ENCODE measurements at regions not wholly inside any gene's neighbourhood (a gene's known extent, or its start where the extent isn't known, plus 50 kb on each side); places are given as distances from the start of the nearest gene placed in this dataset.
"Not testable (repeated sequence)": the region's sequence is repeated elsewhere in the genome, so short reads cannot be mapped to it uniquely, and the experiment has no call there.

DNA sequence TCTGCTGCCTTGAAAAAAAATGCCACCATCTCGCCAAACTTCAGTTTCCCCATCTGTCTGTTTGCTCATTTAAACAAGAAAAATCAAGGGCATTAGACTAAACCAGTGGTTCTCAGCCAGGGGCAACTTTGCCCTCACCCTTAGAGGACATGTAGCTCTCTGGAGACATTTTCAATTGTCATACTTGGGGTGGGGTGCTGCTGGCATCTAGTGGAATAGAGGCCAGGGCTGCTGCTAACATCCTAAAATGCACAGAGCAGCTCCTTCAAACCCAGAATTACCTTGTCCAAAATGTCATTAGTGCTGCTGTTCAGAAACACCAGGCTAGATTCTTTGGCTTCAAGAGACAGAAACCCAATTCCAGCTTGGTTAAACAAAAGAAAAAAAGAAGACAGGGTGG lies 71.1 kb upstream of the FOXE1 start:
- DNase-seq (no peak), ATAC-seq (no peak)
- Mint-ChIP-seq H3K4me3 (no peak overlapping the region), H3K4me1 (no peaks in the 10 kb centered on the region), H3K36me3 (ENCODE audit: low read depth) (no peaks in the 10 kb centered on the region), H3K27me3 (peaks cover 31% of the 10 kb centered on the region), H3K27ac (no peak overlapping the region)
- H3K9me3 ChIP-seq (ENCODE audit: control insufficient read depth, low read length, poor library complexity, severe bottlenecking): no peaks in the 10 kb centered on the region

DNA sequence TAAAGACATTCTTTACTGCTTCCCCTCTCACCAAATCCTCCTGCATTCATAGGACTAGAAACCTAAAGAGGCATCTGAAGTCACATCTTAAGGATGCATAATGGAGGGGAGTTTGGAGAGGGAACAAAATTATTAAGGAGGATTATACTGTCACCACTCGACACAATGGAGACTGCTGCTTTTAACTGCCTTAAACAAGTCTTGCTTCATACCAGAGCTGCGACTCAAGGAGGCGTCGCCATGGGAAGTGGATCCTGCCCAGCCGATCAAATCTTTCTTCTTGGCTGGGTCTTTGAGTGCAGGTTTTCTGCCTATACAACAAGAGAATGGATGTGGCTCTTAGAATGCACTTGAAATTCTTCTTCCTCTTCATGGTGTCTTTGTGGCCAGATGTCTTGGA lies 66.7 kb upstream of the FOXE1 start:
- Mint-ChIP-seq H3K4me1 (no peaks in the 10 kb centered on the region), H3K27ac (no peak overlapping the region), H3K27me3 (peaks cover 41% of the 10 kb centered on the region), H3K4me3 (no peak overlapping the region), H3K36me3 (ENCODE audit: low read depth) (peaks cover 5% of the 10 kb centered on the region)
- DNase-seq (no peak), ATAC-seq (no peak)
- H3K9me3 ChIP-seq (ENCODE audit: control insufficient read depth, low read length, poor library complexity, severe bottlenecking): no peaks in the 10 kb centered on the region

GRCh38 chr9:97787551-97787950 lies 65.5 kb upstream of the FOXE1 start:
- ATAC-seq (no peak), DNase-seq (no peak)
- no peak overlapping the region for H3K27ac Mint-ChIP-seq
- peaks cover 5% of the 10 kb centered on the region for H3K36me3 Mint-ChIP-seq (ENCODE audit: low read depth)
- peaks cover 29% of the 10 kb centered on the region for H3K27me3 Mint-ChIP-seq
- no peaks in the 10 kb centered on the region for H3K4me1 Mint-ChIP-seq
- no peak overlapping the region for H3K4me3 Mint-ChIP-seq
- no peaks in the 10 kb centered on the region for H3K9me3 ChIP-seq (ENCODE audit: control insufficient read depth, low read length, poor library complexity, severe bottlenecking)

GRCh38 chr9:97788763-97789663 lies 64.0 kb upstream of the FOXE1 start:
- Mint-ChIP-seq H3K27ac (no peak overlapping the region), H3K4me1 (no peaks in the 10 kb centered on the region), H3K27me3 (peaks cover 21% of the 10 kb centered on the region), H3K36me3 (ENCODE audit: low read depth) (peaks cover 5% of the 10 kb centered on the region), H3K4me3 (no peak overlapping the region)
- DNase-seq (no peak), ATAC-seq (no peak)
- H3K9me3 ChIP-seq (ENCODE audit: control insufficient read depth, low read length, poor library complexity, severe bottlenecking): no peaks in the 10 kb centered on the region

DNA sequence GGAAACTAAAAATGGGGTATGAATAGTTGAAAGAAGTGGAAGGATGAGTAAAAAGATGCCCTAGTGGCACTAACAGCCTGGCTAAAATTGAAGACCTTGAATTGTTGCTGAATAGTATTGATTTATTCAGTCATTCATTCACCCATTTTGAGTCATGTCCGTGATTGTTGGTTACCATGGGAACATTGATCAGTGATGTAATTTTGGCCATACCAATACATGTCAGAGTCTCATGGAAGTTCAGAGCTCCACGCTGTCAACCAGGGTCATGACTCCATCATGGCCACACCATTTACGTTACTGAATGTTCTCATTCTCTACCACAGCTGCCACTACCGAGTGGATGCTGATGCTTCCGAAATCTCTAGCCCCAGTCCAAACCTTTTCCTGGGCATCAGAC lies 62.5 kb upstream of the FOXE1 start:
- no peaks in the 10 kb centered on the region for H3K4me1 Mint-ChIP-seq
- ATAC-seq (no peak), DNase-seq (no peak)
- H3K4me3 Mint-ChIP-seq: no peak overlapping the region
- H3K27me3 Mint-ChIP-seq: peaks cover 14% of the 10 kb centered on the region
- H3K27ac Mint-ChIP-seq: no peak overlapping the region
- no peaks in the 10 kb centered on the region for H3K9me3 ChIP-seq (ENCODE audit: control insufficient read depth, low read length, poor library complexity, severe bottlenecking)
- peaks cover 5% of the 10 kb centered on the region for H3K36me3 Mint-ChIP-seq (ENCODE audit: low read depth)

DNA sequence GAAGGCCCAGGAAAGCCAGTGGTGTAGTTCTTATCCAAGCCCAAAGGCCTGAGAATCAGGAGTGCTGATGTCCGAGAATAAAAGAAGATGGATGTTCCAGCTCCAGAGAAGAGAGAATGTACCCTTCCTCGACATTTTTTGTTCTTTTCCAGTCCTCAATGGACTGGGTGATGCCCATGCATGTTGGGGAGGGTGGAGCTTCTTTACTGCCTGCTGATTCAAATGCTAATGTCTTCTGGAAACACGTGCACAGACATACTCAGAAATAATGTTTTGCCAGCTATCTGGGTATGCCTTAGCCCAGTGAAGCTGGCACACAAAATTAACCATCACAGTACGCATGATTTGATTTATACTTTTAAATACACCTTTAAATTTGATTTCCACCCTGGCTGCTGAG lies 61.5 kb upstream of the FOXE1 start:
- no peak overlapping the region for H3K27ac Mint-ChIP-seq
- H3K36me3 Mint-ChIP-seq (ENCODE audit: low read depth): peaks cover 5% of the 10 kb centered on the region
- H3K9me3 ChIP-seq (ENCODE audit: control insufficient read depth, low read length, poor library complexity, severe bottlenecking): no peaks in the 10 kb centered on the region
- peaks cover 14% of the 10 kb centered on the region for H3K27me3 Mint-ChIP-seq
- no peak overlapping the region for H3K4me3 Mint-ChIP-seq
- H3K4me1 Mint-ChIP-seq: no peaks in the 10 kb centered on the region
- ATAC-seq: no peak
- no peak for DNase-seq

GRCh38 chr9:97793067-97793466 lies 60.0 kb upstream of the FOXE1 start:
- H3K27ac Mint-ChIP-seq: no peak overlapping the region
- ATAC-seq (no peak), DNase-seq (no peak)
- no peaks in the 10 kb centered on the region for H3K4me1 Mint-ChIP-seq
- H3K4me3 Mint-ChIP-seq: no peak overlapping the region
- H3K27me3 Mint-ChIP-seq: peaks cover 6% of the 10 kb centered on the region
- no peaks in the 10 kb centered on the region for H3K36me3 Mint-ChIP-seq (ENCODE audit: low read depth)
- no peaks in the 10 kb centered on the region for H3K9me3 ChIP-seq (ENCODE audit: control insufficient read depth, low read length, poor library complexity, severe bottlenecking)

DNA sequence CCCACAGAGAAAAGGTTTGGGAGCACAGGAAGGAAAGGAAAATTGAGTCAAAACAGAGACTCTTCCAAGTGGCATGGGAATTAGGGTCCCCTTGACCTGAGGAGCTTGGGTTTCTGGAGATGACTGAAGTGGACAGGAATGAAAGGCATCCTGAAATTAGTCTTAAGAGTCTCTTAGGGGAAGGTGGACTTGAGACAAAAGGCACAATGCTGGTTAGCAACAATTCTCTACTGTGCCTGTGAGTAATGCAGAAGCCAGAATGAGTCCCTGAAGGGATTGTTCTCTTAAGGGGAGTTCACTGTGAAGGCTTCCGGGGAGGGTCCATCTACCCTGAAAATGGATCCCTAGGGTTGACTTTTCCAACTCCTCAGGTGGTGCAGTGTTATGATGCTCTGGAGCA lies 58.4 kb upstream of the FOXE1 start:
- ATAC-seq (no peak), DNase-seq (no peak)
- H3K9me3 ChIP-seq (ENCODE audit: control insufficient read depth, low read length, poor library complexity, severe bottlenecking): no peaks in the 10 kb centered on the region
- Mint-ChIP-seq H3K27me3 (no peaks in the 10 kb centered on the region), H3K36me3 (ENCODE audit: low read depth) (no peaks in the 10 kb centered on the region), H3K4me3 (no peak overlapping the region), H3K4me1 (no peaks in the 10 kb centered on the region), H3K27ac (no peak overlapping the region)

- not testable (repeated sequence) for H3K4me3 Mint-ChIP-seq; H3K27me3 Mint-ChIP-seq; DNase-seq; H3K36me3 Mint-ChIP-seq (ENCODE audit: low read depth); H3K4me1 Mint-ChIP-seq; ATAC-seq; H3K9me3 ChIP-seq (ENCODE audit: control insufficient read depth, low read length, poor library complexity, severe bottlenecking); H3K27ac Mint-ChIP-seq
These were observed 56.9 kb upstream of the FOXE1 start for GRCh38 chr9:97796176-97796575.

DNA sequence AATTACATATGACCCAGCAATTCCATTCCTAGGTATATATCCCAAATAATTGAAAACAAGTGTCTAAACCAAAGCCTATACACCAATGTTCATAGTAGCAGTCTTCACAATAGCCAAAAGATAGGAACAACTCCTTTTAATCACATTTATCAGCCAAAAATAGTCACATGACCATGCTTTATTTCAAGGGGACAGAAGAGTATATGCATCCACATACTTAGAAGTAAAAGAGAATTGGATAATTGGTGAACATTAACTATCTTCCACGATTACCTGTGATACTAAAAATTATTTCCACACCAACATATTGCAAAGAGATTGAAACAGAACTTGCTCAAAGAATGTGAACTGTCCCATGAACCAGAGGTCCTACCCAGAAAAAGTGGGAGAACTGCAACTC lies 51.8 kb upstream of the FOXE1 start:
- Mint-ChIP-seq H3K4me3 (no peak overlapping the region), H3K27me3 (peaks cover 18% of the 10 kb centered on the region), H3K4me1 (peaks cover 13% of the 10 kb centered on the region), H3K27ac (no peak overlapping the region), H3K36me3 (ENCODE audit: low read depth) (no peaks in the 10 kb centered on the region)
- ATAC-seq (no peak), DNase-seq (no peak)
- H3K9me3 ChIP-seq (ENCODE audit: control insufficient read depth, low read length, poor library complexity, severe bottlenecking): no peaks in the 10 kb centered on the region

DNA sequence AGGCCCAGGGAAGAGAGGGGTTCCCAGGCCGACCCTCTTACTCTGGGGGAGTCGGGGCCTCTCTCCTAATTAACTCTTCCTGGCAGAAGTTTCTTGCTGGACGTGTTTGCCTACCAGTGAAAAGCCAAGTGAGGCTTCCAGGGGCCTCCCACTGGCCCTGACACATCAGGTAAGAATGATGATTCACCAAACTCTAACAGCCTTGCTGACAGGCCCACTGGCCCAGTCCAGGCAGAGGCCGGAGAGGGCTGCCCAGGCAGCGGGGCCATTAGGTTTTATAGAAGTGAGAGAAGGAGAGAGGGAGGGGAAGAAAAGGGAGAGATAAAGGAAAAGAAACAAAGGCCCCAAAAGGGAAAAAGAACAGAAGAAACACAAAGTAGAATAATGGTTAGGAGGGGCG lies 50.8 kb upstream of the FOXE1 start:
- H3K4me1 Mint-ChIP-seq: peaks cover 13% of the 10 kb centered on the region
- DNase-seq (no peak), ATAC-seq (no peak)
- H3K27ac Mint-ChIP-seq: peak overlapping the region; percentile 70
- no peaks in the 10 kb centered on the region for H3K36me3 Mint-ChIP-seq (ENCODE audit: low read depth)
- H3K9me3 ChIP-seq (ENCODE audit: control insufficient read depth, low read length, poor library complexity, severe bottlenecking): no peaks in the 10 kb centered on the region
- peak overlapping the region; percentile 87 for H3K4me3 Mint-ChIP-seq
- peaks cover 22% of the 10 kb centered on the region for H3K27me3 Mint-ChIP-seq

- Mint-ChIP-seq H3K4me3 (peak overlapping the region; percentile 87), H3K36me3 (ENCODE audit: low read depth) (no peaks in the 10 kb centered on the region), H3K27ac (peak overlapping the region; percentile 70), H3K4me1 (peaks cover 13% of the 10 kb centered on the region), H3K27me3 (peaks cover 25% of the 10 kb centered on the region)
- no peaks in the 10 kb centered on the region for H3K9me3 ChIP-seq (ENCODE audit: control insufficient read depth, low read length, poor library complexity, severe bottlenecking)
- peak; percentile 65 to 80 (median 72) for DNase-seq
- ATAC-seq: peak; percentile 95
These were observed 49.6 kb upstream of the FOXE1 start for GRCh38 chr9:97803167-97804058.

Data from T-helper 17 cell (primary cell).